Panc1 (cell line): ENCODE measurements at regions not wholly inside any gene's neighbourhood (a gene's known extent, or its start where the extent isn't known, plus 50 kb on each side); places are given as distances from the start of the nearest gene placed in this dataset.

Experiments
- ATAC-seq: fragments of 200-7000 bp; cut with Tn5 transposase; 2 replicates; pipeline ENCODE4 v1.9.1; 2020; ENCODE audit warnings: mild to moderate bottlenecking, moderate library complexity
- BruUV-seq: library from RNA; stranded (reverse); fragments of 400-500 nt; replicated peaks from 2 replicates; lab custom pipeline; 2021; lab: Mats Ljungman, UMichigan
- CTCF ChIA-PET: fragments of 300-600 bp; sonication (Branson Sonifier 250); formaldehyde crosslinking; loops from one replicate; lab custom pipeline; 2022; ENCODE audit warnings: antibody characterized with exemption; lab: Charles Lee
- POLR2A ChIA-PET: fragments of 300-600 bp; sonication (Branson Sonifier 250); formaldehyde crosslinking; loops from one replicate; lab custom pipeline; 2022; ENCODE audit warnings: antibody characterized with exemption; lab: Charles Lee
- DNase-seq: peaks from one replicate; pipeline ENCODE4 v3.0.0-alpha.2; 2010; ENCODE audit warnings: low read depth, low spot score
- H3K27ac ChIP-seq: 2 replicates; pipeline ENCODE4 v1.5.1; 2011; ENCODE audit warnings: mild to moderate bottlenecking, low read length, inconsistent platforms
- H3K27me3 ChIP-seq: fragments of 200-500 bp; sonication (Bioruptor generic); 2 replicates; pipeline ENCODE4 v1.6.0; 2014; ENCODE audit warnings: low read length, inconsistent platforms; ENCODE audit not compliant: control insufficient read depth, insufficient read depth
- H3K36me3 ChIP-seq: fragments of 200-500 bp; sonication (Bioruptor generic); 2 replicates; pipeline ENCODE4 v1.5.1; 2014; ENCODE audit warnings: inconsistent platforms, mild to moderate bottlenecking, low read length, moderate library complexity; ENCODE audit not compliant: control insufficient read depth, insufficient read depth
- H3K4me1 ChIP-seq: 2 replicates; pipeline ENCODE4 v1.5.1; 2011; ENCODE audit warnings: inconsistent platforms, mild to moderate bottlenecking, low read length, moderate library complexity; ENCODE audit not compliant: control insufficient read depth, insufficient read depth
- H3K4me3 ChIP-seq, 2 experiments: 2 replicates each; pipeline ENCODE4 v1.5.1; 2011 to 2012; ENCODE audit warnings: low read depth in 2 of 2, low read length in 2 of 2, mild to moderate bottlenecking in 2 of 2, inconsistent platforms in 1 of 2, moderate library complexity in 1 of 2
- H3K9me3 ChIP-seq: fragments of 200-500 bp; sonication (Bioruptor generic); 2 replicates; pipeline ENCODE4 v1.5.1; 2014; ENCODE audit warnings: low read depth, mild to moderate bottlenecking, inconsistent platforms, low read length, moderate library complexity; ENCODE audit not compliant: control insufficient read depth, insufficient read depth
- POLR2AphosphoS5 ChIP-seq: IDR thresholded peaks from 2 replicates; pipeline ENCODE4 v1.6.1; 2012; ENCODE audit warnings: mild to moderate bottlenecking, low read depth, low read length, moderate library complexity
- SIN3A ChIP-seq: IDR thresholded peaks from 2 replicates; pipeline ENCODE4 v1.6.1; 2012; ENCODE audit warnings: low read depth, mild to moderate bottlenecking, low read length, moderate library complexity, borderline replicate concordance; ENCODE audit not compliant: insufficient read depth
- TCF7L2 ChIP-seq: IDR thresholded peaks from 2 replicates; pipeline ENCODE4 v1.6.1; 2011; ENCODE audit warnings: mild to moderate bottlenecking, low read depth, low read length, inconsistent platforms
- in situ Hi-C: cut with HindIII; loops from 2 replicates; pipeline ENCODE4 v1.10.0; 2016; ENCODE audit warnings: low sequenced_read_pairs, low pct_unique_long_range_greater_than_20kb
- intact Hi-C: fragments of 100-400 bp; cut with micrococcal nuclease; formaldehyde crosslinking; loops from one replicate; pipeline ENCODE4 v1.10.0; 2022; ENCODE audit not compliant: unreplicated experiment
- TF ChIP-seq, protein P1 (sequence below): fragments of 450-650 bp; IDR thresholded peaks from 2 replicates; pipeline ENCODE4 v1.5.1; 2017; ENCODE audit warnings: mild to moderate bottlenecking
- TF ChIP-seq, protein P2 (sequence below), 2 experiments: IDR thresholded peaks; 2 replicates each; pipeline ENCODE4 v1.6.1; 2011 to 2012; ENCODE audit warnings: low read depth in 2 of 2, control low read depth in 1 of 2, low read length in 1 of 2, mild to moderate bottlenecking in 1 of 2, moderate library complexity in 1 of 2; ENCODE audit not compliant: insufficient read depth in 1 of 2

DNA sequence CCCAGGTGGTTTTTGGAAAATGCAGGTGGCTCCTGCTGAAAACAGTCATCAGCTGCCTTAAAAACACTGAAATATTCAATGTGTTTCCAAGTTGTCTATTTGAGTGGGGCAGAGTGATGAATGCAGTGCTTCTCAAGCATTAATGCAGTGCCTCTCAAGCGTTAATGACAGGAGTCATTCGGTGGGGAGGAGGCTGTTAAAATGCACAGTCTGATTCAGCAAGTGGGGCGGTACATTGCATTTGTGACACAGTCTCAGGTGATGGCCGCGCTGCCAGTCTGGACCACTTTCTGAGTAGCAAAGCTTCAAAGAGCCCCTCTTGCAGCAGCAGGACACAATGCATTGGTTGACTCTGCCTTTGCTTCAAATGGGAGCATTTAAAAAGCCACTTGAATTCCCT, 231.4 kb upstream of the RGPD4 start:
- no TSS peak for BruUV-seq
- CTCF ChIA-PET, result no interaction called here
- POLR2A ChIA-PET, result no interaction called here
- intact Hi-C loops (no loop called here), in situ Hi-C loops (no loop called here)
- no peak overlapping the region for H3K4me3 ChIP-seq
- ATAC-seq, result no peak
- H3K27me3 ChIP-seq, result no peaks in the 10 kb centered on the region
- no peaks in the 10 kb centered on the region for H3K36me3 ChIP-seq
- H3K9me3 ChIP-seq, result no peaks in the 10 kb centered on the region
- no peaks in the 10 kb centered on the region for H3K4me1 ChIP-seq
- H3K27ac ChIP-seq, result no peak overlapping the region
- TF ChIP-seq, protein P1, sequence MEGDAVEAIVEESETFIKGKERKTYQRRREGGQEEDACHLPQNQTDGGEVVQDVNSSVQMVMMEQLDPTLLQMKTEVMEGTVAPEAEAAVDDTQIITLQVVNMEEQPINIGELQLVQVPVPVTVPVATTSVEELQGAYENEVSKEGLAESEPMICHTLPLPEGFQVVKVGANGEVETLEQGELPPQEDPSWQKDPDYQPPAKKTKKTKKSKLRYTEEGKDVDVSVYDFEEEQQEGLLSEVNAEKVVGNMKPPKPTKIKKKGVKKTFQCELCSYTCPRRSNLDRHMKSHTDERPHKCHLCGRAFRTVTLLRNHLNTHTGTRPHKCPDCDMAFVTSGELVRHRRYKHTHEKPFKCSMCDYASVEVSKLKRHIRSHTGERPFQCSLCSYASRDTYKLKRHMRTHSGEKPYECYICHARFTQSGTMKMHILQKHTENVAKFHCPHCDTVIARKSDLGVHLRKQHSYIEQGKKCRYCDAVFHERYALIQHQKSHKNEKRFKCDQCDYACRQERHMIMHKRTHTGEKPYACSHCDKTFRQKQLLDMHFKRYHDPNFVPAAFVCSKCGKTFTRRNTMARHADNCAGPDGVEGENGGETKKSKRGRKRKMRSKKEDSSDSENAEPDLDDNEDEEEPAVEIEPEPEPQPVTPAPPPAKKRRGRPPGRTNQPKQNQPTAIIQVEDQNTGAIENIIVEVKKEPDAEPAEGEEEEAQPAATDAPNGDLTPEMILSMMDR, result no peak
- TF ChIP-seq SIN3A, result no peak
- no peak for DNase-seq

DNA sequence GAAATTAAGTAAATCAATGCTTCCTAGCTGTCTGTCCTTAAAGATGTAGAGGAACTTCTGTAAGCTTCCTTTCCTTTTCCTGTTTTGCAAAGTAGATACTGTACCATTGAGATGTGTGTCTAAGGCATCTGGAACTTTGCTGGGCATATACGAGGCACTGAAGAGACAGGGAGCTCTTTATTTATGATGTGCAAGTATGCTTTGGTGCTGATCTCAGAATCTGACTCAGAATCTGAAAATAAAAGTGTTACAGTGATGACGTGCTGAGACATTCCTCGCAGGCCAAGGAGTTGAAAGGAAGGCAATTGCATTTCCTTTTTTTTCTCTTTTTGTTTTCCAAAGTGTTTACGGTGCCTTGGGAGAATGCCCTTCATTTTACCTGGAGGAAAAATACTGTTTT, 230.9 kb upstream of the RGPD4 start:
- ChIA-PET POLR2A (no interaction called here), CTCF (no interaction called here)
- Histone ChIP-seq H3K27me3 (no peaks in the 10 kb centered on the region), H3K4me1 (no peaks in the 10 kb centered on the region), H3K4me3 (no peak overlapping the region), H3K36me3 (no peaks in the 10 kb centered on the region), H3K9me3 (no peaks in the 10 kb centered on the region), H3K27ac (no peak overlapping the region)
- ATAC-seq (no peak), DNase-seq (no peak)
- in situ Hi-C loops, result no loop called here
- intact Hi-C loops, result no loop called here
- TF ChIP-seq SIN3A (no peak), POLR2AphosphoS5 (no peak), TCF7L2 (no peak)
- TF ChIP-seq, protein P2, sequence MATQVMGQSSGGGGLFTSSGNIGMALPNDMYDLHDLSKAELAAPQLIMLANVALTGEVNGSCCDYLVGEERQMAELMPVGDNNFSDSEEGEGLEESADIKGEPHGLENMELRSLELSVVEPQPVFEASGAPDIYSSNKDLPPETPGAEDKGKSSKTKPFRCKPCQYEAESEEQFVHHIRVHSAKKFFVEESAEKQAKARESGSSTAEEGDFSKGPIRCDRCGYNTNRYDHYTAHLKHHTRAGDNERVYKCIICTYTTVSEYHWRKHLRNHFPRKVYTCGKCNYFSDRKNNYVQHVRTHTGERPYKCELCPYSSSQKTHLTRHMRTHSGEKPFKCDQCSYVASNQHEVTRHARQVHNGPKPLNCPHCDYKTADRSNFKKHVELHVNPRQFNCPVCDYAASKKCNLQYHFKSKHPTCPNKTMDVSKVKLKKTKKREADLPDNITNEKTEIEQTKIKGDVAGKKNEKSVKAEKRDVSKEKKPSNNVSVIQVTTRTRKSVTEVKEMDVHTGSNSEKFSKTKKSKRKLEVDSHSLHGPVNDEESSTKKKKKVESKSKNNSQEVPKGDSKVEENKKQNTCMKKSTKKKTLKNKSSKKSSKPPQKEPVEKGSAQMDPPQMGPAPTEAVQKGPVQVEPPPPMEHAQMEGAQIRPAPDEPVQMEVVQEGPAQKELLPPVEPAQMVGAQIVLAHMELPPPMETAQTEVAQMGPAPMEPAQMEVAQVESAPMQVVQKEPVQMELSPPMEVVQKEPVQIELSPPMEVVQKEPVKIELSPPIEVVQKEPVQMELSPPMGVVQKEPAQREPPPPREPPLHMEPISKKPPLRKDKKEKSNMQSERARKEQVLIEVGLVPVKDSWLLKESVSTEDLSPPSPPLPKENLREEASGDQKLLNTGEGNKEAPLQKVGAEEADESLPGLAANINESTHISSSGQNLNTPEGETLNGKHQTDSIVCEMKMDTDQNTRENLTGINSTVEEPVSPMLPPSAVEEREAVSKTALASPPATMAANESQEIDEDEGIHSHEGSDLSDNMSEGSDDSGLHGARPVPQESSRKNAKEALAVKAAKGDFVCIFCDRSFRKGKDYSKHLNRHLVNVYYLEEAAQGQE (IDR thresholded peaks at IDR 0.05; ENCODE audit: insufficient read depth in 1 of 2, low read depth in 2 of 2, low read length in 1 of 2), result no peak
- TF ChIP-seq, protein P1, result no peak
- BruUV-seq, result no TSS peak

DNA sequence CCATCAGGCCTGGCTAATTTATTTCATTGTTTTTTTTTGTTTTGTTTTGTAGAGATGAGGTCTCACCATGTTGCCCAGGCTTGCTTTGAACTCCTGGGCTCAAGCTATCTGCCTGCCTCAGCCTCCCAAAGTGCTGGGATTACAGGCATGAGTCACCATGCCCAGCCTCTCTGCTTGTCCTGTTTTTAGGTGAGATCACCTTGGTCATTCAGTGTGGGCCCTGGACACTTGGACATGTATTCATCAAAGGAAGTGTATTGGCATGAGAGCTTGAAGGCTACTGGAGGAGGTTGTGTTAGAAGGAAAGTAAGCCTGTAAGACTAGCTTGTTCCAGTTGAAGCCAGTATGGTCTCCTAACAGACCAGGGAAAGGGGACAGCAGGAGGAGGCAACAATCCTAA, 229.2 kb upstream of the RGPD4 start:
- CTCF ChIA-PET, result no interaction called here
- Histone ChIP-seq H3K4me1 (no peaks in the 10 kb centered on the region), H3K27me3 (no peaks in the 10 kb centered on the region), H3K36me3 (no peaks in the 10 kb centered on the region), H3K9me3 (no peaks in the 10 kb centered on the region), H3K27ac (no peak overlapping the region), H3K4me3 (no peak overlapping the region)
- in situ Hi-C loops (no loop called here), intact Hi-C loops (no loop called here)
- DNase-seq (no peak), ATAC-seq (no peak)
- no TSS peak for BruUV-seq
- POLR2A ChIA-PET, result no interaction called here
- TF ChIP-seq, protein P1, result no peak
- no peak for TF ChIP-seq TCF7L2
- TF ChIP-seq SIN3A, result no peak
- TF ChIP-seq, protein P2 (IDR thresholded peaks at IDR 0.05; ENCODE audit: insufficient read depth in 1 of 2, low read depth in 2 of 2, low read length in 1 of 2), result no peak
- TF ChIP-seq POLR2AphosphoS5, result no peak
